CD4-positive, alpha-beta T cell treated with Interleukin-6 for 4 hours (primary cell): ENCODE measurements at regions not wholly inside any gene's neighbourhood (a gene's known extent, or its start where the extent isn't known, plus 50 kb on each side); places are given as distances from the start of the nearest gene placed in this dataset.
"Not testable (repeated sequence)": the region's sequence is repeated elsewhere in the genome, so short reads cannot be mapped to it uniquely, and the experiment has no call there.

Experiments used
- DNase-seq: peaks from one replicate; pipeline ENCODE4 v3.0.0-alpha.2; 2020; ENCODE audit warnings: mixed read lengths

DNA sequence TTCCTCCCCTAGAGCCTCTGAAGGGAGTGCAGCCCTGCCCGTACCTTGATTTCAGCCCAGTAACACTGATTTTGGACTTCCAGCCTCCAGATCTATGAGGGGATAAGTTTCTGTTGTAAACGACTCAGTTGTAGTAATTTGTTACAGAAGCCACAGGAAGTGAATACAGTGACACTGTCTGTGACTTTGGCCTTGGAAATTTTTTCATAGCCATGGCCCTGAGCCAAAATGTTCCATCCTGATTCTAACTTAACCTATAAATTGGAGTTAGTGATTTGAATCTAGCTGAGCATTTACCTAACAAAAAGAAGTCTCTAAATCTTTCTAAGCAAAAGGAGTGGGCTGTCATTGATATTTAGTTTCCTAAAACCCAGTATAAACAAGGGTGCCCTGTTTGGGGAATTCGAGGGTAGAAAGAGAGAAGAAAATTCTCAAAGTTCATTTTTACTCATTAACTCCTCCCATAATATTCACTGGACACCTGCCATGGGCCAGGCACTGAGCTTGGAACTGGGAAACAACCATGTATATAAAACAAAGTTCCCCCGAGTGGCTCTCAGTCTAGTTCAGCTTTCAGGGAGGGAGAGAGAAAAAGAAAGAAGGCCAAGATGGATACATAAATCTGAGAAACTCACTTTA is 162.3 kb downstream of the SKIDA1 start:
- DNase-seq: no peak

DNA sequence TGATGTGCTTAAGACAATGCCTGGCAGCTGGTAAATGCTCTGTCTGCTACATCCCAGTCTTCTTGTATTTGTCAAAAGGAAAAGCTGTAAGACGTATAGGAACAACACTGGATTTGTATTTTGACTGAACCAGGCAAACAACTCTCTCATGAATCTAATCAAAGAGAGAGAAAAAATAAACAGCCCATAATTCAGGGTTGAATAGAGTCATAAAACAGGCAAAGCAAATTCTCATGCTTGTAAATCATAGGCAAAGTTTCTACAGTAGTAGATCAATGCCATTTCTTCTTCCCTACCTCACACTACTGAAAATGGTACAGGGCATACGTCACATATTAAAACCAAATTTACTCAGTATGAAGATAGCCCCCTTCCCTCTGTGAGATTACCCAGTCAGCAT is 166.3 kb downstream of the SKIDA1 start:
- no peak for DNase-seq

DNA sequence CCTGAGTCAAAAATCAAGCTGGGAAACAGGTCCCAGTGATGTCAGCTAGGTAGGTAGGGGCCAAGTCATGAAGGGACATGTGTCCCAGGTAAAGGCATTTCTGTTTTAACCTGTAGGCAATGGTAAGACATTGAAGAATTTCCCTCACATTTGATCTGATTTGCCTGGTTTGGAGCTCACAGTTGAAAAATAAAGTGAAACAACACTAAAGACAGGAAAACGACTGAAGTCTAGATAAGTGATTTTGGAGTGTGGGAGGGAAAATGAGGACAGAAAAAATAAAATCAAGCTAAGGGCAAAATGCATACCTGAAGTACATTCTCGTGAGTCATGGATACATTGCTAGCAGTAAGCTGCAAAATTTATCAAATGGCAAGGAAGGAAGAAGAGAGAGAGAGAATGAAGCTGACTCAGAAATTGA is 169.9 kb downstream of the SKIDA1 start:
- no peak for DNase-seq

DNA sequence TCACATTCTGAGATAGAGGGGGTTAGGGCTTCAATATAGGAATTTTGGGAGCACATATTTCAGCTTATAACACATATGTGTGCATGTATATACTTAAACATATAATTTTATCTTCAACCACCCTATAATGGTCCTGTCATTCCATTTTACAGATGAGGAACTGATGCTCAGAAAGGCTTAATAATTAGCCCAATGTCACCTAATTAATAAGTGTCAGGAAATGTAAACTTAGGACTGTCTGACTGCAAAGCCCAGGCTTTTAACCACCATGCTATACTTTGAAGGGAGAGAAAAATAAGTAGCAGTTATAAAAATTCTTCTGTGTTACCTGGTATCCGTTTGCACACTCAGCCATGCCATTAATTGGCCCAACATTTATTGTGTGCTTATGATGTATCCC is 172.6 kb downstream of the SKIDA1 start:
- DNase-seq: no peak

DNA sequence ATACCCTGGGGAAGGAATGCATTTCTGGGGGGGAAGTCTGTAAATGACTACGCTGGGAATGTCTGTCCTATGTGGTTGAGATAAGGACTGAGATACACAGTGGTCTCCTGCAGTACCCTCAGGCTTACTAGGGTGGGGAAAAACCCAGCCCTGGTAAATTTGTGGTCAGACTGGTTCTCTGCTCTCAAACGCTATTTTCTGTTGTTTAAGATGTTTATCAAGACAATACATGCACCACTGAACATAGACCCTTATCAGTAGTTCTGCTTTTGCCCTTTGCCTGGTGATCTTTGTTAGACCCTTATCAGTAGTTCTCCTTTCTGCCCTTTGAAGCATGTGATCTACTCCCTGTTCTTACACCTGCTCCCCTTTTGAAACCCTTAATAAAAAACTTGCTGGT is 173.9 kb downstream of the SKIDA1 start:
- not testable (repeated sequence) for DNase-seq

GRCh38 chr10:21349912-21350286 is 175.6 kb downstream of the SKIDA1 start:
- no peak for DNase-seq

DNA sequence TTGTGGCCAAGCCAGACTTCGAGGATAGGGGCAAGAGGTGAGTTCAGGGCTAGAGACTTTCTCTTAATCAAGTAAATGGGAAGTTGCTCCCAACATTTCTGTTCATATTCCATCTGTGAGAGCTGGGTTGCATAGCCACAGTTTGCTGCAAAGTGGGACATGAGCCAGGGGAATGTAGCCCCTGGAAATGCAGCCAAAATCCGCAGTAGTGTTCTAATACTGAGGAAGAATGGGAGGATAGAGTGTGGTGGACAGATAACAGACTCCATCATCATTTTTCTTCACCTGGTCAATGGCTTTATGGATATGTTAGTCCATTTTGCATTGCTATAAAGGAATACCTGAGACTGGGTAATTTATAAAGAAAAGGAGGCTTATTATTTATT is 177.7 kb downstream of the SKIDA1 start:
- DNase-seq: no peak

DNA sequence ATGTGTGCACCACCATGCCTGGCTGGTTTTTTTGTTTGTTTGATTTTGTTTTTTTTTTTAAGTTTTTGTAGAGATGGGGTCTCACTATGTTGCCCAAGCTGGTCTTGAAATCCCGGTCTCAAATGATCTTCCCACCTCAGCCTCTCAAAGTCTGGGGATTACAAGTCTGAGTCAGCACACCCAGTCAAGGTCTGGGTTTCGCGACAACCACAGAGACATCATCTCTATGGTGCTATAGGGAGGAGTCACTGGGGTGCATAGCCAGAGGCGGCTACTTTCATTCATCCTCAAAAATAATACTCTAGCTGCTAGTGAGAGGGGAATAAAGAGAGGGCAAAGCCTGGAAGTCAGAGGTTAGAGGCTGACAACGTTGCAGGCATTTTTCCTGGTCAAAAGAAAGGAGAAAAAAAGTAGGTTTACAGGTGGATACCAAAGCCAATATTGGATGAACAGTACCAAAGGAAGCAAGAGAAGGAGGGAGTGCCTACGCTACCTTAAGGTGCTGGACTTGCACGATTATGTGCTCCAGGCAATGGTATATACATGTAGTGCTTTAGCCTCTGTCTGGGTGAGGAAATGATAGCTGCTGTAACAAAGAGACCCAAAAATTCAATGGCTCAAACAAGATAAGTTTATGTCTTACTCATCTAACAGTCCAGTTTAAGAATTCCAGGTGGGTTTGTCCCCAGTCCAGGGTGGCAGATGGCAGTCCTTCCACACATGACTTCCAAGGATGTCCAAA is 178.3 kb downstream of the SKIDA1 start:
- DNase-seq: no peak

- DNase-seq: no peak
Measured at GRCh38 chr10:21343087-21343486, 182.4 kb downstream of the SKIDA1 start.

- not testable (repeated sequence) for DNase-seq
Measured at GRCh38 chr10:21342499-21342898, 183.0 kb downstream of the SKIDA1 start.

- DNase-seq: no peak
Measured at GRCh38 chr10:21340331-21340730, 185.2 kb downstream of the SKIDA1 start.

- no peak for DNase-seq
Measured at GRCh38 chr10:21337171-21337792, 188.2 kb downstream of the SKIDA1 start.

- DNase-seq: no peak
Measured at GRCh38 chr10:21336476-21337170, 188.9 kb downstream of the SKIDA1 start.

DNA sequence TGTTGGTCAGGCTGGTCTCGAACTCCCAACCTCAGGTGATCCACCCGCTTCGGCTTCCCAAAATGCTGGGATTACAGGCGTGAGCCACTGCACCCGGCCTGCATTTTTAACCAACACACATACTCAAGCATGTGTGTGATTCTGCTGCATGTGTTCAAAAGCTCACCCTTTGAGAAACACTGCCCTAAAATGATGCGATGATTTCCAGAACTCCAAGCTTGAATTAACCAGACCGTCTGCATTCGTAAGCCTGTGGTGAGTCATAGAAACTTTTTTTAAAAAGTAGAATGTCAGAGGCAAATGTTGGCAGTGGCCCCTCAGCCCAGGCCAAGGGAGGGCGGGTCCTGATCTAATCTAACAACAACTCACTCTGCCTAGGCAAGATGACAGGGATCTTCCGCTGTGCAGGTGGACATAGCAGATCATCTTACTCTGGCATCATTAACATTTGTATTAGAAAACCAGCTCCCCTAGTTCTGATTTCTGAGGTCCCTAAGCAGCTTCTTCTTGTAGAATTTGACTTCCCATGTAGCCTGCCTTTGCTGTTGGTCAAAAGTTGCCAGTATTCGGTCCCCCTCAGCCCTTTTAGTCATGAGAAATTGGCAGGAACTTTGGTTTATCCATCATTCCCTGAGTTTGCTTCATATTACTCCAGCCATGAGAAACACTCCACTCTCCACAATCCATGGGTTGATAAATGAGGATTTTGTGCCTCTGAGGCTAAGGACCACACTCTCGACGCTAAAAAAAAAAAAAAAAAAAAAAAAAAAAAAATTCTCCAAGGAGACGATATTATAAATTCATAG is 190.4 kb downstream of the SKIDA1 start:
- no peak for DNase-seq

GRCh38 chr10:21330628-21331020 is 194.9 kb downstream of the SKIDA1 start:
- DNase-seq: no peak

- DNase-seq: no peak
Measured at GRCh38 chr10:21329995-21330627, 195.4 kb downstream of the SKIDA1 start.

- no peak for DNase-seq
Measured at GRCh38 chr10:21327289-21327993, 198.0 kb downstream of the SKIDA1 start.

GRCh38 chr10:21326594-21327288 is 198.7 kb downstream of the SKIDA1 start:
- no peak for DNase-seq

GRCh38 chr10:21318540-21319167 is 206.8 kb downstream of the SKIDA1 start:
- no peak for DNase-seq

GRCh38 chr10:21317902-21318301 is 207.6 kb downstream of the SKIDA1 start:
- DNase-seq: no peak
